ENCODE measurements at regions not wholly inside any gene's neighbourhood (a gene's known extent, or its start where the extent isn't known, plus 50 kb on each side); places are given as distances from the start of the nearest gene placed in this dataset.

DNA sequence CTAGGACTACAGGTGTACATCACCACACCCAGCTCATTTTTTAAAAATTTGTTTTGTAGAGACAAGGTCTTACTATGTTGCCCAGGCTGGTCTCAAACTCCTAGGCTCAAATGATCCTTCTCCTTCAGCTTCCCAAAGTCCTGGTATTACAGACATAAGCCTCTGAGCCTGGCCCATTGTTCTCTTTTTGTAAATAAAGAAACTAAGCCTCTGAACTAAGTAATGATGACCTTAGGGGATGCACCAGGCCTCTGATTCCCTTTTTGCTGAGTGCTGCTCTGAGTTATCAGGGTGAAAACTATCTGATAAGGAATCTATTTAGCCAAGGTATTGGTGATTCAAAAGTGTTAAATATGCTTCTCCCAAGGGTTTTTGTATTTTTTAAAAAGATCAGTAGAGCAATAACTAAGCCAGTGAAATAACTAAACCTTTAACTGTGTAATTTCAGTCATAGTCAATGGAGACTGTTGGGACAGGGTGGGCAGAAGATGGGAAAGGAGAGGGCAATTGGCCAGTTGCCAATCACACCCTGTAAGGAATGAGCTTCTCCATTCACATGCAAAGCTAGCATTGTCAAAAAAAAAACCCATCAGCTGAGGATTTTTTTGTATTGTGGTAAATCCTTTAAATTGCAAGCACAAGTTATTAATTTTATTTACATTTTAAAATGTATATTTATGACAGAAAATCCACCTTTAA, 194.8 kb upstream of the PFN2 start:
- DNase-seq (ENCODE audit: insufficient read length) (no peak), FAIRE-seq (no peak)
- TF ChIP-seq POLR2A (IDR thresholded peaks at IDR 0.05; ENCODE audit: low read depth, low read length) (no peak), TAF1 (IDR thresholded peaks at IDR 0.05; ENCODE audit: borderline replicate concordance, low read depth, low read length) (no peak), POLR2AphosphoS5 (IDR thresholded peaks at IDR 0.05; ENCODE audit: low read depth, low read length) (no peak)

DNA sequence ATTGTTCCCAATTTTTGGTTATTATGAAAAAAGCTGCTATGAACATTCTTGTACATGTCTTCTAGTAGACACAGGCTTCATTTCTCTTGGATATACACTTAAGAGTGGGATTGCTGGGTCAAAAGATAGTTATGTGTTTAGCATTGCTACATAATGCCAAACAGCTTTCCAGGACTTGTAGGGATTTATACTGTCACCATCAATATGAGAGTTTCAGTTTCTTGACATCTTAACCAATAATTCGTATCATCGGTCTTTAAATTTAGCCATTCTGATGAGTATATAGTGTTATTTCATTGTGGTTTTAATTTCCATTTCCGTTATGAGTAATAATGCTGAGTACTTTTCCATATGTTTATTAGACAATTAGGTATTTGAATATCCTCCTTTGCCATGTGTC, 190.3 kb upstream of the PFN2 start:
- no peak for FAIRE-seq
- no peak for TF ChIP-seq TAF1 (IDR thresholded peaks at IDR 0.05; ENCODE audit: borderline replicate concordance, low read depth, low read length)
- TF ChIP-seq POLR2A (IDR thresholded peaks at IDR 0.05; ENCODE audit: low read depth, low read length) = no peak
- no peak for TF ChIP-seq POLR2AphosphoS5 (IDR thresholded peaks at IDR 0.05; ENCODE audit: low read depth, low read length)
- no peak for DNase-seq (ENCODE audit: insufficient read length)

DNA sequence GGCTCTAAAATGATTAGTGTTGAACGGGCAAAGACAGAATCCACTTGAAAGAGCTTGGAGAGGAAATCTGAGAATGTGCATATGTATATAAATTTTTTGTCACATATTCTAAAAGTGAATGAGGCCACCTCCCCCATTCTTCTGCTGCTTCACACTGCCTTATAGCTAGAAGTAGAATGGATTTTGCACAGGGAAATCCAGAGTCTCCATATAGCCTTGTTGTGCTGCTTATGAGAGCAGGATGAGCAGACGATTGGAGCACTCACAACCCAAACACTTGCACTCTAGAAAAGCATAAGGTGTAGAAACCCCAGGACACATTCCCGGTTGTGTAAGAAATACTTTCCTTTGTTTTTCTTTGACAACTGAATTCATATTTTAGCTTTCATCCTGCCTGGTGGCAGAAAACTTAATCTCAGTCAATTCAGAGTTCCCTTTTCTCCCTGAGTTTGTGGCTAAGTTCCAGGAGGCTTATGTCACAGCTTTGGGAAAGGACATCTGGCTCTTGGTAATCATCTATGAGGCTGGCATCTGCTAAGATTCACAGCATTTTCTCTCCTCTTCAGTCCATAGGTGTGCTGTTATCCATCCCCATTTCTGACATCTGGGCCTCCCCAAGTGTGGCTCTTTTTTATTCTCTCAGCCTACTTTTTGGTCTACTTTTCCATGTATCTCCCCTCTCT, 188.4 kb upstream of the PFN2 start:
- FAIRE-seq (no peak), DNase-seq (ENCODE audit: insufficient read length) (no peak)
- TF ChIP-seq POLR2A (IDR thresholded peaks at IDR 0.05; ENCODE audit: low read depth, low read length) (no peak), POLR2AphosphoS5 (IDR thresholded peaks at IDR 0.05; ENCODE audit: low read depth, low read length) (no peak), TAF1 (IDR thresholded peaks at IDR 0.05; ENCODE audit: borderline replicate concordance, low read depth, low read length) (no peak)

DNA sequence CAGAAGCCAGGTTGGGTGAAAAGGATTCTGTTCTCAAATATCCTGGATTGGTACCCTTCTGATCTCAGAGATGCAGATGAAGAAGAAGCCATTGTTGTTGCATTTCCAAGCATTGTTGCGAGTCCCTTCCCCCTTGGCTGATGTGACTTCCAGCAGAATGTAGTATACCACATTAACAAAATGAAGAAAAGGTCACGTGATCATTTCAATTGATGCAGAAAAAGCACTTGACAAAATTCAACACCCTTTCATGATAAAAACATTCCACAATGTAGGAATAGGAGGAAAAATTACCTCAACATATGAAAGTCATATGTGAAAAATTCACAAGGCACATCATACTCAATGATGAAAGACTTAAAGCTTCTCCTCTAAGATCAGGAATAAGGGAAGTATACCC, 181.9 kb upstream of the PFN2 start:
- FAIRE-seq = no peak
- TF ChIP-seq POLR2AphosphoS5 (IDR thresholded peaks at IDR 0.05; ENCODE audit: low read depth, low read length) (no peak), POLR2A (IDR thresholded peaks at IDR 0.05; ENCODE audit: low read depth, low read length) (no peak), TAF1 (IDR thresholded peaks at IDR 0.05; ENCODE audit: borderline replicate concordance, low read depth, low read length) (no peak)
- no peak for DNase-seq (ENCODE audit: insufficient read length)

DNA sequence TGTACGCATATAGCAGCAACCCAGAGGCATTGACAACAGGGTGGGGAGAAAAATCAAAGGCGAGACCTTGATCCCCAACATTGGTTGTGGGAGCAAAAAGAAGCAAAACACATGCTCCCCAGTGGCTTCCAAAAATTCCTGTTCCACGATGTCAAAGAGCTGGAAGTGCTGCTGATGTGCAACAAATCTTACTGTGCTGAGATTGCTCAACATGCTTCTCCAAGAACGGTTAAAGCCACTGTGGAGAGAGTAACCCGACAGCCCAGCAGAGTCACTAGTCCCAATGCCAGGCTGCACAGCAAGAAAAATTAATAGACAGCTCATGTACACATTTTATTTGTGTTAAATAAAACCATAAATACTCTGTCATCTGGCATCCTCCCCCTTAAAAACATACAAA, 179.9 kb upstream of the PFN2 start:
- TF ChIP-seq POLR2AphosphoS5 (IDR thresholded peaks at IDR 0.05; ENCODE audit: low read depth, low read length) = no peak
- TF ChIP-seq POLR2A (IDR thresholded peaks at IDR 0.05; ENCODE audit: low read depth, low read length) = no peak
- no peak for TF ChIP-seq TAF1 (IDR thresholded peaks at IDR 0.05; ENCODE audit: borderline replicate concordance, low read depth, low read length)
- DNase-seq (ENCODE audit: insufficient read length) (no peak), FAIRE-seq (no peak)

DNA sequence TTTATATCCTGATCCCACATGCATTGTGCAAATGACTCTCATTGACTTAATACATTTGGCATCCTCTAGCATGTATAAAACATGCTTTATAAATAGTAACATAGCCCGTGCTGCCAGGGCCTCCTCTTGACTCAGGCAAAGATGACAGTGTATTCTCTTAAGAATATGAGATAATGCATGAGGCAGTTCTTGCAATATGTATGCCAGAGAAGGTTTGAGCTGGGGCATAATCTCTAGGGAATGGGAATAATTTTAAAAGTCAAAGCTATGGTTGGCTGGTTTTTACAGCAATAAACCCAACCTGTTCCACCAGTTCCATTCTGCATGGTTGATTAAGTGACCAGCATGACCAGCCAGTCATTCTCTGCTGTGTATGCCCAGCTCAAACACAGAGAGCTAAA, 179.0 kb upstream of the PFN2 start:
- TF ChIP-seq POLR2A (IDR thresholded peaks at IDR 0.05; ENCODE audit: low read depth, low read length) = no peak
- no peak for TF ChIP-seq POLR2AphosphoS5 (IDR thresholded peaks at IDR 0.05; ENCODE audit: low read depth, low read length)
- TF ChIP-seq TAF1 (IDR thresholded peaks at IDR 0.05; ENCODE audit: borderline replicate concordance, low read depth, low read length) = no peak
- no peak for DNase-seq (ENCODE audit: insufficient read length)

DNA sequence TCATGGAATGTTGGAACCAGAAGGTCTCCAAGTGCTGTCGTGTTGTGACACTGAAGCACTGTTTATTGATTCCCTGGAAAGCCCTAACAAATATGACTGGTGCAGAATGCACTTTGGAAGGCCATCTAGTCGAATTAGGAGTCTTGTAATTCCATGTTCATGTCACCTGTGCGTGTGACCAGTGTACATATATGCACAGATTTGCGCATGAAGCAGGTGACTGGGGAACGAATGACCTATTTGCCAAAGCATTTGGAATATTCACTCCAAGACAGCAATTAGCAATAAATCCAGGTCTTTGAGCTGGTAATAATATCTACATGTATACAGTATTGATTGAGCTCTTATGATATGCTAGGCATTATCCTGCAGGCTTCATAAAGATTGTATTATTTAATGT, 177.5 kb upstream of the PFN2 start:
- DNase-seq (ENCODE audit: insufficient read length) = no peak
- FAIRE-seq = no peak
- TF ChIP-seq POLR2AphosphoS5 (IDR thresholded peaks at IDR 0.05; ENCODE audit: low read depth, low read length) (no peak), POLR2A (IDR thresholded peaks at IDR 0.05; ENCODE audit: low read depth, low read length) (no peak), TAF1 (IDR thresholded peaks at IDR 0.05; ENCODE audit: borderline replicate concordance, low read depth, low read length) (no peak)

More for the DNA sequence above, 179.0 kb upstream of the PFN2 start:
- no peak for FAIRE-seq

DNA sequence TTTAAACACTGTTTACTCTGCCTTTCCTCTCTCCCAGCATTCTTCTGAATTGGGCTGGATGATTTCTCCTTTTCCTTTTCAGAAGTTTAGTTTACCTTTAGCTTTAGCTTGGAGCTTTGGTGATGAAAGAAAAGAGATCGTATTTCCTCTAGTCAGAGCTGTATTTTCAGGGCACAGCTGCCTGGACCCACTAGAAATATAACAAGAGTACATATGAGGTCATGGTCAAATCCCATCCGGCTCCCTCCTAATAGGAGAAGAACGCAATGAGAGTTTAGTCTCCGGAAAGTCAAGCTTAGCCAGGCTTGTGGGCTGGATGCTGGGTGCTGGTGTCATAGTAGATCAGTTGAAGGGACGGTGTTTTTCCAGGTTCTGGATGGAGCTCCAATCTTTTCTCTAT, 177.1 kb upstream of the PFN2 start:
- TF ChIP-seq POLR2A (IDR thresholded peaks at IDR 0.05; ENCODE audit: low read depth, low read length) (no peak), TAF1 (IDR thresholded peaks at IDR 0.05; ENCODE audit: borderline replicate concordance, low read depth, low read length) (no peak), POLR2AphosphoS5 (IDR thresholded peaks at IDR 0.05; ENCODE audit: low read depth, low read length) (no peak)
- DNase-seq (ENCODE audit: insufficient read length) (no peak), FAIRE-seq (no peak)

DNA sequence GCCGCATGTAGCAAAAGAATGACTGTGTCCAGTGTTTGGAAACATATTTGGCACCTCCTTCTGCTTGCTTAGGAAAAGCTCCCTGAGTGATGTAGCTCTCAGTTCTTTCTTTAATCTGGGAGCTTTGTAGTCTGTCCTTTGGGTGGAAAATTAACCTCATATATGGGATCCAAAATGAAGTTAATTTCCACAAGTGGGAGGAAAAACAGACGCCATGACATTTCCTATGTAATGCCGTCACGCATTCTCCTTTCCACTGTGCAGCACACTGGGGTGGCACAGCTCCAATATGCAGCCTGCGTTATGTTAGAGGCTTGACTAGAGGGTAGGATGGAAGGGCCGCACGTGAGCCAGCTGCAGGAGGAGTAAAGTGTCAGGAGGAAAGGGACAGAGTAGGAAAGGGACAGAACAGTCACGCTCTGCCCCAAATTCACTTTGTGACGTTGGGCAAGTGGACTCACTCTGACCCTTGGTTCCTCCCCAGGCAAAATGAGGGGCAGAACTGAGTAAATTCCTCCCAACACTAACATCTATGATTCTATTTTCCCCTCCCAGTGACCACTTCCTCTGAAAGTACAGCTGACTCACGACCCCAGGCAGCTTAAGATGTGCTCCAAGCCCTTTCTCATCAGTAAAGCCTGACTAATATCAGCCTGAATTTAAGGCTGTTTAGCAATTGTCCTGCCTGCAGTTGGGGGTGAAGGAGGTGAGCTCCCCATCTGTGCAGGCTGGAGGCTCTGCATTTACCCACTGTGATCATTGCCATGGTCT, 176.5 kb upstream of the PFN2 start:
- FAIRE-seq (no peak), DNase-seq (ENCODE audit: insufficient read length) (no peak)
- no peak for TF ChIP-seq POLR2A (IDR thresholded peaks at IDR 0.05; ENCODE audit: low read depth, low read length)
- TF ChIP-seq POLR2AphosphoS5 (IDR thresholded peaks at IDR 0.05; ENCODE audit: low read depth, low read length) = no peak
- TF ChIP-seq TAF1 (IDR thresholded peaks at IDR 0.05; ENCODE audit: borderline replicate concordance, low read depth, low read length) = no peak

DNA sequence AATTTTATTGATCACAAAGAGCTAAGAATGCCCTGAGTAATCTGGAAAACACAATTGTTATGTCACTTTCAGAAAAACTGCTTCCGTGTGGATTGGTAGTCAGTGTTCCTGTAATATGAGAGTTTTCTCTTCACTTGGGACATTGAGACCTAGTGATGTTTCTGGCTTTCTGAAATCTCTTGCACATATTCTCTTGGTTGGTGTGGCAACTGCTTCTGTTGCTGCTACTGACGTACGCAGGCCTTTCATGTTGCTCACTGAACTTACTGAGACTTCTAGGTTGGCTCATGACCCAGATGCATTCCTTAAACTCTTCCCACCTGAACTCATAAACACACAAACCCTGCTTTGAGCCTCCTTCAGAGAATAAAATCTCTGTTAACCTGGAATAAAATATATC, 175.0 kb upstream of the PFN2 start:
- no peak for TF ChIP-seq TAF1 (IDR thresholded peaks at IDR 0.05; ENCODE audit: borderline replicate concordance, low read depth, low read length)
- no peak for TF ChIP-seq POLR2AphosphoS5 (IDR thresholded peaks at IDR 0.05; ENCODE audit: low read depth, low read length)
- DNase-seq (ENCODE audit: insufficient read length) = no peak
- FAIRE-seq = no peak

DNA sequence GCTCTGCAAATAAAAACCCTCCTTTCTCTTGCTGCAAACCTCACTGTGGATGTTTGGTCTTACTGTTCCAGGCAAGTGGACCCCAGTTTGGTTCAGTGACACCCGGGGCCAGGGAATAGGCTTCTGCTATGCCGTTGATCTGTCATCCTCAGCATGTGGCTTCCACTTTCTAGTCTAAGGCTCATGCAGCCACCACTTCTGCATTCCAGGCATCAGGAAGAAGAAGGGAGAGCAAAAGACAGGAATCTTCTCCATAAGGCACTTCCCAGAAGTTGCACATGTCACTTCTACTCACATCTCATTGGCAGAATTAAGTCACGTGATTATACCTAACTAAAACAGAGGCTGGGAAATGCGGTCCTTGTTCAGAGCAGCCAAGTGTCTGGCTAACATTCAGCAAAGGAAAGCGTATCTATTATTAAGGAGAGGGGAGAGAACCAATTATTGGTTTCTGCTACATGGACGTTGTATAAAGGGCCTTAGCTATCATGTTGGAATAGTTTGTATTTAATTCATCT, 173.6 kb upstream of the PFN2 start:
- FAIRE-seq (no peak), DNase-seq (ENCODE audit: insufficient read length) (no peak)
- no peak for TF ChIP-seq POLR2AphosphoS5 (IDR thresholded peaks at IDR 0.05; ENCODE audit: low read depth, low read length)
- TF ChIP-seq POLR2A (IDR thresholded peaks at IDR 0.05; ENCODE audit: low read depth, low read length) = no peak
- no peak for TF ChIP-seq TAF1 (IDR thresholded peaks at IDR 0.05; ENCODE audit: borderline replicate concordance, low read depth, low read length)

Data from GM12892 (cell line).